GM18868 (cell line): ENCODE measurements at regions not wholly inside any gene's neighbourhood (a gene's known extent, or its start where the extent isn't known, plus 50 kb on each side); places are given as distances from the start of the nearest gene placed in this dataset.
"Not testable (repeated sequence)": the region's sequence is repeated elsewhere in the genome, so short reads cannot be mapped to it uniquely, and the experiment has no call there.

Experiments
- ATAC-seq: cut with Tn5 transposase; IDR thresholded peaks from one replicate; pipeline ENCODE4 v1.9.1; 2021; ENCODE audit warnings: mild to moderate bottlenecking, moderate library complexity; ENCODE audit not compliant: unreplicated experiment

DNA sequence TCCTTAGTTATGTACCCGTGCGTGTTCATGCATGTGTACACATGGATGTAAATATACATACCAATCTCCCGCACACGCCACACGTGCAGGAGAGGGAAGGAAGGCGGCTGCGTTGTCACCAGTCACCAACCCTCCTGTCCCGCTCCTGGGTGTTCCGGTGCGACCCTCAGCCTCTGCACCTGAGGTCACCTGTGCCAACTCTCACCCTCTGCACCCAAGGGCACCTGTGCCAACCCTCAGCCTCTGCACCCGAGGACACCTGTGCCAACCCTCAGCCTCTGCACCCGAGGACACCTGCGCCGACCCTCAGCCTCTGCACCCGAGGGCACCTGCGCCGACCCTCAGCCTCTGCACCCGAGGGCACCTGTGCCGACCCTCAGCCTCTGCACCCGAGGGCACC is 192.8 kb upstream of the SALL3 start:
- ATAC-seq, result no peak

- no peak for ATAC-seq
Observed at GRCh38 chr18:78787751-78788150, 191.9 kb upstream of the SALL3 start.

- ATAC-seq, result no peak
Observed at GRCh38 chr18:78788161-78788560, 191.5 kb upstream of the SALL3 start.

DNA sequence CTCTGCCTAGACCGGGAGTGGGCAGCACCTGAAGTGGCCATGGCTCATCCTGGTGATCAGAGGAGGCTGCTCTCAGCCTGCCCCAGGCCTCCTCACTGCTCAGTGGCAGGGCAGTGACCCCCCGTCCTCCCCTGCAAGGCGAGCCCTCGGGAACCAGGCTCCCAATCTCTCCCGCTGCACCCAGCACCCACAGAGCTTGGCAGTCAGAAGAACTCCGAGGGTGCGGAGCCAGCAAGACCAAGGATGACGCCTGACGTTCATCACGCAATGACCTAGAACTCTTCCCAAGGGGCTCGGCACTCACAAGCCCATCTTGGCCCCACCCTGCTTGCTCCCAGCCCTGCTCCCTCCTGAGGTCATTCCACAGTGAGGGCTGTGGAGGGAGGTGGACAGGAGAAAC is 189.8 kb upstream of the SALL3 start:
- no peak for ATAC-seq

- no peak for ATAC-seq
Observed at GRCh38 chr18:78790511-78790910, 189.1 kb upstream of the SALL3 start.

- no peak for ATAC-seq
Observed at GRCh38 chr18:78790960-78791359, 188.7 kb upstream of the SALL3 start.

- ATAC-seq, result no peak
Observed at GRCh38 chr18:78792094-78792493, 187.5 kb upstream of the SALL3 start.

GRCh38 chr18:78792736-78793135 is 186.9 kb upstream of the SALL3 start:
- ATAC-seq, result no peak

GRCh38 chr18:78793313-78794070 is 186.1 kb upstream of the SALL3 start:
- ATAC-seq, result no peak

GRCh38 chr18:78794071-78794430 is 185.6 kb upstream of the SALL3 start:
- no peak for ATAC-seq

- ATAC-seq, result no peak
Observed at GRCh38 chr18:78796693-78797455, 182.7 kb upstream of the SALL3 start.

- ATAC-seq, result no peak
Observed at GRCh38 chr18:78797499-78797898, 182.1 kb upstream of the SALL3 start.

- ATAC-seq, result no peak
Observed at GRCh38 chr18:78798402-78799175, 181.0 kb upstream of the SALL3 start.

- ATAC-seq, result no peak
Observed at GRCh38 chr18:78799382-78800089, 180.1 kb upstream of the SALL3 start.

GRCh38 chr18:78800102-78800851 is 179.3 kb upstream of the SALL3 start:
- not testable (repeated sequence) for ATAC-seq

DNA sequence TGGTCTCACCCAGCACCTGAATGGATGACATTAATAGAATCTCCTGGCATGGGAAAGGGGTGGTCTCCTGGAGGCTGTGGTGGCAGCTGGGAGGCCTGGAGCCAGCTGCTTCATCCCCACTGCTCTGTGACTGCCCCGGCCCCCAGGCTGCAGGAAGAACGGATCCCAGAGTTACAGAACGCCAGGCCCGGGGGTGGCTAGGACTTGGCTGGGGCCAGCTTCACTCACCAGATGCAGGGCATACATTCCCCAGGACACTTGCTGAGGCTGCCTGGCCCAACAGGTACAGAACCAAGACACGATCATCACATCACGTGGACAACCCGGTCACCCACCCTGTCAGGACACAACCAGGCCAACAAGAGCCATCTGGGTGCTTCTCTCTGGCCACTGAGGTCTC is 178.6 kb upstream of the SALL3 start:
- no peak for ATAC-seq

DNA sequence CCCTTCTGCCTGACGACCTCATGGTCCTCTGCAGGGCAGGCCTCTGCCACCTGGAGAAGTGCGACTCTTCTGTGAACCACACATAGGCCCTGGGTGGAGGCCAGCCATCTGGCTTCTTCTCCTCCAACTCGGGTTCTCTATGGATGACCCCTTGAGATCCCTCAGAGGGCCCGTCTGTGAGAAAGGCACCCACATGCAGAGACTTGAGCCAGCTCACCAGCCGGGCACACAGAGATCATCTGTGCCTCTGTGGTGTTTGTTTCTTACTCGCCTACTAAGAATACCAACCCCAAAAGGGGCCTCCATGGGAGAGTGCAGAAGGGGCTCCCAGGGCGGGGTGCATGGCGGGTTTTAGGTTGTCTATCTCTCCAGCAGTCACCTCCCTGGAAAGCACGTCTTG is 176.5 kb upstream of the SALL3 start:
- no peak for ATAC-seq

DNA sequence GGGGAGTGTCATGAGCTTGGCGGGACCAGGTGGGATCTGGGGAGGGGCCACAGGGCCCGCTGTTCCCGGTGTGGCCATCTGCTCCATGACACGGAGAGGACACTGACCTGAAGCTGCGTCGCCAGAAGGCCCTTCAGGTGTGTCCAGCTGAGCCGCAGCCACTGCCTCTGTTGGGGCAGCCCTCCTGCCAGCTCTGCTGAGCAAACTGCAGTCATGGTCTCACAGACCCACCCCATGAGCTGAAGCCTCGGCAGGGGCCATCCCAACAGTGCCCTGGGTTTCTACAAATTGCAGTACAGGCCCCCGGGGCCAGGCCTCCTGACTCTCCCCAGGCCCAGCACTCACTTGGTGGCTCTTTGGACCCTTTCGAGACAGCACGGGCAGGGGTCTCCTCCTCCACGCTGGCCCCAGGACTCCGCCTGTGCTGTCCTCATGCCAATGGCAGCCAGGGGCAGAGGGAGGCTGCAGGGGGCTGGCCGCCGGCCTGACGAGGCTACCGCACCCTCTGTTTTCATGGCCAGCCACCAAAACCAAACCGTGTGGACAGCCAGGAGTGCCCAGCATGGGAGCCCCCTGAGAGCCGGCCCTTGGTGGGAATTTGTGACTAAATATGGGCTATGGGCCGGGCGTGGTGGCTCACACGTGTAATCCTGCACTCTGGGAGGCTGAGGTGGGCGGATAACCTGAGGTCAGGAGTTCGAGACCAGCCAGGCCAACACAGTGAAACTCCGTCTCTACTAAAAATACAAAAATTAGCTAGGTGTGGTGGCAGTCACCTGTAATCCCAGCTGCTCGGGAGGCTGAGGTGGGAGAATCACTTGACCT is 175.2 kb upstream of the SALL3 start:
- ATAC-seq, result no peak

GRCh38 chr18:78805840-78806239 is 173.8 kb upstream of the SALL3 start:
- ATAC-seq, result no peak

DNA sequence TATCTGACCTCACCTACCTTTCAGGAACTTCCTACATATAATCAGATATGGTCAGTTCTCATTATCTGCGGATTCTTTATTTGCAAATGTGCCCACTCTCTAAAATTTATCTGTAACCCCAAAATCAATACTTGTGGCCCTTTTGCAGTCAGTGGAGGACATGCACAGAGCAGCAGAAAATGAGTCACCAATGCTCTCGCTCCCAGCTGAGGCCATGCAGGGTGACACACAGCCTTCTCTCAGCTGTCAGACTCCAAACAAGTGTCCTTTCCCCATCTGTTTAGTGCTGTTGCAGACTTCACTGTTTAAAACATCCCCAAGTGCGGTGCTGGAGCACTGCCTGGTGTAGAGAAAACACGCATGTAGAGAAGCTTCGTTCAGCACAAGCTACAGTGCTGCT is 171.9 kb upstream of the SALL3 start:
- ATAC-seq, result no peak
